ENCODE measurements at regions not wholly inside any gene's neighbourhood (a gene's known extent, or its start where the extent isn't known, plus 50 kb on each side); places are given as distances from the start of the nearest gene placed in this dataset.

GRCh38 chr3:72353236-72354128 lies 494.8 kb downstream of the SHQ1 start:
- TF ChIP-seq, protein P1, sequence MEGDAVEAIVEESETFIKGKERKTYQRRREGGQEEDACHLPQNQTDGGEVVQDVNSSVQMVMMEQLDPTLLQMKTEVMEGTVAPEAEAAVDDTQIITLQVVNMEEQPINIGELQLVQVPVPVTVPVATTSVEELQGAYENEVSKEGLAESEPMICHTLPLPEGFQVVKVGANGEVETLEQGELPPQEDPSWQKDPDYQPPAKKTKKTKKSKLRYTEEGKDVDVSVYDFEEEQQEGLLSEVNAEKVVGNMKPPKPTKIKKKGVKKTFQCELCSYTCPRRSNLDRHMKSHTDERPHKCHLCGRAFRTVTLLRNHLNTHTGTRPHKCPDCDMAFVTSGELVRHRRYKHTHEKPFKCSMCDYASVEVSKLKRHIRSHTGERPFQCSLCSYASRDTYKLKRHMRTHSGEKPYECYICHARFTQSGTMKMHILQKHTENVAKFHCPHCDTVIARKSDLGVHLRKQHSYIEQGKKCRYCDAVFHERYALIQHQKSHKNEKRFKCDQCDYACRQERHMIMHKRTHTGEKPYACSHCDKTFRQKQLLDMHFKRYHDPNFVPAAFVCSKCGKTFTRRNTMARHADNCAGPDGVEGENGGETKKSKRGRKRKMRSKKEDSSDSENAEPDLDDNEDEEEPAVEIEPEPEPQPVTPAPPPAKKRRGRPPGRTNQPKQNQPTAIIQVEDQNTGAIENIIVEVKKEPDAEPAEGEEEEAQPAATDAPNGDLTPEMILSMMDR (IDR thresholded peaks at IDR 0.05), result no peak
- no peak for TF ChIP-seq POLR2A (IDR thresholded peaks at IDR 0.05)
